ENCODE measurements at regions not wholly inside any gene's neighbourhood (a gene's known extent, or its start where the extent isn't known, plus 50 kb on each side); places are given as distances from the start of the nearest gene placed in this dataset.

DNA sequence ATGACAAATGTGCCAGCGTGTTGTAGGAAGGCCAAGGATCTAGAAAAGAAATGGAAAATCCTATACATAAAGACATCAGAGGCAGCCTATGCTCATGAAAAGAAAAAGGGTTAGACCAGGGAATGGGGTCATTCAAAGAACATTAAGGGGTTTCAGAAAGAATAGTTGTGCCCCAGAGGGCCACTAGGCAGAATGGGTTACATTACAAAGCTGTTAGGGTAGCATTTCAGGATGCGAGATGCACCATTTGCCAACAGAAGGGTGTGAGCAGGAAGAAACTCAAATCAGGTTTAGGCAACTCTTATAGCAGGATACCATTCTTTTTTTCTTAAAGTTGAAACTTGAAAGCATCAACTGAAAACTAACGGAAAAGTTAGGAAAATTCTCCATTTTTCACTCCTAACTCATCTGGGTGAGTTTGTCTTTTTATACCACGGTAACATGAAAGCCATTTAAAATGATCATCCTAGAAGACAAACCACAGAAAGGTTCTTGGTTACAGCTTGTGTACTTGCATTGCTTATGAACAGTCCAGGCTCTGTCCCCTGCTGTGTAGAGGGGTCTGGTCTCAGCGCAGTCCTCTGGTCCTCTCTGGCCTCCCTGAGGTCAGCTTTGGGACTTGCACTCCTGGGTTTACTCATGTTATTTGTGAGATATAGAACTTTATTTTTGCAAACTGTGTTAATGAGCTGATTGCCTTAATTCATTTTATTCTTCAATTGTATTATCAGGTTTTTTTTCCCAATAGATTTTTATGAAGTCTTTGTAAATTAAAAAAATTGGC is 209.1 kb downstream of the DACT1 start:
- Mint-ChIP-seq H3K9me3 (no peaks in the 10 kb centered on the region), H3K27me3 (ENCODE audit: low read depth) (no peaks in the 10 kb centered on the region), H3K27ac (ENCODE audit: unreplicated experiment) (no peak overlapping the region), H3K36me3 (ENCODE audit: low read depth) (no peaks in the 10 kb centered on the region), H3K4me1 (peaks cover 7% of the 10 kb centered on the region), H3K4me3 (no peak overlapping the region)
- DNase-seq (ENCODE audit: low read depth, low spot score), result no peak
- TF ChIP-seq CTCF (conservative IDR thresholded peaks at IDR 0.05), result no peak

DNA sequence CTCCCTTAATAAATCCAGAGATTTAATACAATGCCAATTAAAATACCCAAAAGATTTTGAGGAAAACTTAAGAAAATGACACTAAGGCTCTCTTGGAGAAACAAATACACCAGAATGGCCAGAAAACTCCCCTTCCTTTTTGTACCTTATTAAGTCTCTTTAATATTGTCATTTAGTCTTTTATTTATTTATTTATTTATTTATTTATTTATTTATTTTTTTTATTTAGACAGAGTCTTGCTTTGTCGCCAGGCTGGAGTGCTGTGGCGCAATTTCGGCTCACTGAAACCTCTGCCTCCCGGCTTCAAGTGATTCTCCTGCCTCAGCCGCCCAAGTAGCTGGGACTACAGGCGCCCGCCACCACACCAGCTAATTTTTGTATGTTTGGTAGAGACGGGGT is 210.6 kb downstream of the DACT1 start:
- Mint-ChIP-seq H3K4me1 (peaks cover 7% of the 10 kb centered on the region), H3K27ac (ENCODE audit: unreplicated experiment) (no peak overlapping the region), H3K36me3 (ENCODE audit: low read depth) (no peaks in the 10 kb centered on the region), H3K27me3 (ENCODE audit: low read depth) (no peaks in the 10 kb centered on the region), H3K9me3 (no peaks in the 10 kb centered on the region), H3K4me3 (no peak overlapping the region)
- DNase-seq (ENCODE audit: low read depth, low spot score), result no peak
- TF ChIP-seq CTCF (conservative IDR thresholded peaks at IDR 0.05), result no peak

DNA sequence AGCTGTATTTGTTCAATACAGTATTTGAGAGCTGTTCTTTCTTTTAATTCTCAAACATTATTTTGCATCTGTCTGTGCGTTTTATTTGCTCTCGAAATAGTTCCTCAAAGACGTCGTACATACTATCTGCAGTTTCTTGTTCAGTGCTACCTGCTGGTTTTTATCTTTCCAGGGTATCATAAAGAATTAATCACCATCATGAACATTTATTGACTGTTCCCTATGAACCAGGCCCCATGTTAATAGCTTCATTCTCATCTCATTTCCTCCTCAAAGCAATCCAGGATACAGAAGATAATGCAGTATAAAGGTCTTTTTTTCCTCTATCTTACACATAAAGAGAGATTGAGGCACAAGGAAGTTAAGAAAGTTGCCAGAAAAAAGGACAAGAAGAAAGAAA is 211.8 kb downstream of the DACT1 start:
- no peaks in the 10 kb centered on the region for H3K9me3 Mint-ChIP-seq
- H3K36me3 Mint-ChIP-seq (ENCODE audit: low read depth), result no peaks in the 10 kb centered on the region
- no peak for TF ChIP-seq CTCF (conservative IDR thresholded peaks at IDR 0.05)

DNA sequence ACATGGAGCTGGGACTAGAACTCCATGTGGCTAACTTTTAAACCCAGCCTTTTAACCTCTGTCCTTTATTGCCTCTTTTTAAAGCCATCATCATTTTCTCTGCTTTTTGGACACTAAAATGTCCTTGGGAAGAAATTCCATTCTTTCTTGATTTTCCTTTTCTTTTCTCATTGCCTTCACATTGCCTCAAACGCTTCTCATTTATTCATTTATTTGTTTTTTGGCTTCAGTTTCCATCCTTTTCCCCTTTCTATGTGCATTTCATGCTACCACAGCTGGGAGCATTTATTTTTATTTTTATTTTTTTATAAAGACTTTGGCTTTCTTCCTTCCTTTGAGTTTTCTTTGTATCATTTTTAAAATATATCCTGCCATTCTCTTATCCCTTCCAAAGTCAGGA is 212.2 kb downstream of the DACT1 start:
- no peaks in the 10 kb centered on the region for H3K27me3 Mint-ChIP-seq (ENCODE audit: low read depth)
- no peak overlapping the region for H3K4me3 Mint-ChIP-seq
- peaks cover 7% of the 10 kb centered on the region for H3K4me1 Mint-ChIP-seq
- no peak for TF ChIP-seq CTCF (conservative IDR thresholded peaks at IDR 0.05)
- H3K9me3 Mint-ChIP-seq, result no peaks in the 10 kb centered on the region
- DNase-seq (ENCODE audit: low read depth, low spot score), result no peak
- H3K36me3 Mint-ChIP-seq (ENCODE audit: low read depth), result no peaks in the 10 kb centered on the region
- no peak overlapping the region for H3K27ac Mint-ChIP-seq (ENCODE audit: unreplicated experiment)

More for the DNA sequence above, 211.8 kb downstream of the DACT1 start:
- H3K27me3 Mint-ChIP-seq (ENCODE audit: low read depth), result no peaks in the 10 kb centered on the region
- no peak overlapping the region for H3K27ac Mint-ChIP-seq (ENCODE audit: unreplicated experiment)
- DNase-seq (ENCODE audit: low read depth, low spot score), result no peak
- H3K4me1 Mint-ChIP-seq, result peaks cover 7% of the 10 kb centered on the region
- no peak overlapping the region for H3K4me3 Mint-ChIP-seq

- Mint-ChIP-seq H3K4me3 (no peak overlapping the region), H3K4me1 (peaks cover 6% of the 10 kb centered on the region), H3K9me3 (peaks cover 11% of the 10 kb centered on the region), H3K27me3 (ENCODE audit: low read depth) (no peaks in the 10 kb centered on the region), H3K36me3 (ENCODE audit: low read depth) (peaks cover 2% of the 10 kb centered on the region), H3K27ac (ENCODE audit: unreplicated experiment) (no peak overlapping the region)
- DNase-seq (ENCODE audit: low read depth, low spot score), result no peak
- no peak for TF ChIP-seq CTCF (conservative IDR thresholded peaks at IDR 0.05)
These were observed 223.8 kb downstream of the DACT1 start for GRCh38 chr14:58861586-58861985.

Measured in neural crest cell (in vitro differentiated cells).